Fibroblast of skin of right quadriceps (primary cell): ENCODE measurements at regions not wholly inside any gene's neighbourhood (a gene's known extent, or its start where the extent isn't known, plus 50 kb on each side); places are given as distances from the start of the nearest gene placed in this dataset.
A peak's percentile ranks its signal among the peaks of the same experiment; 100 is the strongest.
"Not testable (repeated sequence)": the region's sequence is repeated elsewhere in the genome, so short reads cannot be mapped to it uniquely, and the experiment has no call there.

Source experiments
- DNase-seq: peaks from one replicate; pipeline ENCODE4 v3.0.0-alpha.2; 2013

DNA sequence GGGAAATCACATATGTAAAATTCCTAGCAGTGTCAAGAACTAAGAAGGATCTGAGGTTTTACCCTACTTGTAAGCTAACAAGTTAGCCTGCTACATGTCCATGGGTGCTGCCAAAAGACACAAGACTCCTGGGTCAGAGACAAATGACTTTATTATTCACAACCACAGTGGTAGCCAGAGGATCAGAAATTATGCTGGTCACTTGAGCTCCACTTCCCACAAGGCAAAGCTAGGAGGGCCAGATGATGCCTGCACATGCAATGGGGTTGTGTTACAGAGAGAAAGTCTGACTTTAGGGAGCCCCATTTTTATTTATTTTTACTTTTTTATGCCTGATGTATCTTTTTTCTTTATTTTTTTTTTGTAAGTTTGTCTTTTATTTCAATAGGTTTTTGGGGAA is 136.8 kb downstream of the S1PR1 start:
- DNase-seq: no peak

DNA sequence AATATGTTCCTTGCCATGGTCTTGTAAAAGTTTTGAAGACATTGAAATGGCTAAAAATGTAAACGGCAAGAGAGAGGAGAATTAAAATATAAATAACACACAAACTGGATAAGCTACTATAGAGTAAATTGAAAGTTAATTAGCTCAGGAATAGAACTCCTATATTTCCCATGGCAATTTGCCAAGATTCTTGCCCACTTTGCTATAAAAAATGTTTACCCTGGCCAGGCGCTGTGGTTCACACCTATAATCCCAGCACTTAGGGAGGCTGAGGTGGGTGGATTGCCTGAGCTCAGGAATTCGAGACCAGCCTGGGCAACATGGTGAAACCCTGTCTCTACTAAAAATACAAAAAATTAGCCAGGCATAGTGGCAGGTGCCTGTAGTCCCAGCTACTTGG is 138.6 kb downstream of the S1PR1 start:
- not testable (repeated sequence) for DNase-seq

DNA sequence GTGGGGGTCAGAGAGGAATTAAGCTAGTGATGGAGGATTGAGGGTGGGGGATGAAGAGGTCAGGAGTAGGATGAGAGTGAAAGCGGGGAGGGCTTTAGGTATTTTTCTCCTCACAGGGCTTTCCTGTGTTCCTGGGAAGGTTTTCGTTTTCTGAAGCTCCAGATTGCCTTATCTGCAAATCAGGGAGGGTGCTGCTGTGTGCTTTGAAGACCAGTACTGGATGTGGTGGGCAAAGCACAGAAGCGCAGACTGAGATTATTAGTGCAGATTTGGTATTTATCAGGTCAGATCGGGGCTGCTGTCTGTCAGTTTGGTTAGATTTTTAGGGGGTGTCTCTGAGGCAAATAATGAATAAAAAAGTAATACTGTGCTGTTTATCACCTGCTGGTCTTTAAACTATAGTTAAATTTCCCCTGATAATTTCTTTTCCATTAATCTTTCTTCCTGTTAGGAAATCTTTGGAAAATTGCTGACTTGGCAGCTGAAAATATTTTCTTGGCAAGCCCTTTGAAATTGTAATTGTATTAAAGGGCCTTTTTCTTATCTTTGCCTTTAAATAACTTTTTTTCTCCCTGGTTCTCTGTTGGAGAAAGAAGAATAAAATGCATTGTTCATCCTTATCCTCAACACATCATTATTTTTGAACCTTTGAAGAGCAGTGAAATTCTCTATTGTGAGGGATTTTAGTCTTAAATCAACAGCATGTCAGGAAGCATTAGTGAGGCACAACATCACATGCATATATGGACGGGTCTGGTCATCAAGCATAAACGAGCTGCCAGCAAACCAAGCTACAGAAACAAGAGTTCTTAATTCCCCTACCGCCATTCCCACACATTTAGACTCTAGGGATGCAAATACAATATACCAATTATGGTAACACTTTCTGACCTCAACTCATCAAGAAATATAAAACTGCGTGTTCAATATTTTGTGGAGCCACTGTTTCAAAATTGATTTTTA is 139.6 kb downstream of the S1PR1 start:
- DNase-seq: no peak

DNA sequence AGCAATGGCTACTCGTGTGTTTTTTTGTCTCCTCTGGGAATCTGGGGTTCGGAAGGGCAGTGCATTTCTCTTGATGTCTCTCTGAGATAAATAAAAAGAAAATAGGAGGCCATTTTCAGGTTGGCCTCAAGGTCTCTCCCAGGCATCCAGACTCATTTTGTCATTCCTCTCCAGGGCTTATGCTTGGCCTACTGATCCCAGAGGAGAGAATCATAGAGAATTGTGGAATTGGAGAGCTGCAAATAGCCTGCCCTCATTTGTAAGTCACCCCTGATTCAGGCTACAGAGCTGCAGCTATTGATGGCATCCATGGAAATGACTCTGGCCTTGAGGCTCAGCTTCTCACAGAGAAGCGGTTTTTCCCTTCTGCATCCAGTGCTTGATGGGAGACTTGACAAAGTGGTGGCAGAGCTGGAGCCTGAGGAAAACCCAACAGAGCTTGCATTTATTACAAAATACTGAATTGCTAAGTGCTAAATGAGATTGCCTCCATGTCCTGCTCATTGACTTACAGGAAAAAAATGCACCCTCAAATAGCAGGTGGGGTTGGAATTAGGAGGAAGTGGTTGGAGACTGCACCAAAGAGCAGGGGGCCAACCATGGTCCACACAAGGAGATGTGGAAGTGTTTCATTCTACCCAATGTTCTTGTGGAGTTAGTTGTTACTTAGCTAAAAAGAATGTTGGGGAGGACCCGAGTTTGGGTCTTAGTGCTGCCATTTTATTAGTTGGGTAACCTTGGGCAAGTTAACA is 140.4 kb downstream of the S1PR1 start:
- DNase-seq: no peak

DNA sequence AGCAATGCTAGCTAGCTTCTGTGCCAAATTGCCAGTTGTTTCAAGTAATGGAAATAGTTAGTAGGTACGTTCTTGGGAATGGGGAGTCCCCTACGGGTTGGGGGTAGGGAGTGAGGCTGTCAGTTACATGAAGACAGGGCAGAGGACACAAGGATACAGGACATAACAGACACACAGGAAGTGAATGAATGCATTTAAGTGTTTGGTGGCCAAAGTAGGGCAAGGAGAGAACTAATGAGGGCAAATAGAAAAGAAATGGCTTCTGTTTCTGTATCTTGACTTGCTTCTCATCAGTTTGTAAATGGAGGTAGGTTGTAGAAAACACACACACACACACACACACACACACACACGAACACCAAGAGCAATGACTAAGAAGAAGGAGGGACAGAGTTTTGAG is 142.2 kb downstream of the S1PR1 start:
- DNase-seq: no peak

DNA sequence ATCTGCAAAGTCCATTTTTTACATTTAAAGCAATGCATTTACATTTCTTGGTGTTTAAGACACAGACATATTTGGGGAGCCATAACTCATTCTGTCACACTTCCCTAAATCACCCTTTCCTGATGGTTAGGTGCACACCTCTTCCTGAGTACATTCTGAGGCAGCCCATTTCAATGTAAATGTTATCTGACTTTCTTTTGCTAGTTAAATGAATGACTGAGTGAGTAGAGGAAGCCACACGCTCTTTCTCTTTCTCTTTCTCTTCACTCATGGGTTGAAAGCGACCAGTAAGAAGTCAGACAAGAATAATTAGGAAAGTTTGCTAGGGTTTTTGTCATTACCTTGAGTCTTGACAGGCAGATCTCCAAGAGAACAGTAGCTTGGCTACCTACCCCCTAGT is 143.1 kb downstream of the S1PR1 start:
- no peak for DNase-seq

DNA sequence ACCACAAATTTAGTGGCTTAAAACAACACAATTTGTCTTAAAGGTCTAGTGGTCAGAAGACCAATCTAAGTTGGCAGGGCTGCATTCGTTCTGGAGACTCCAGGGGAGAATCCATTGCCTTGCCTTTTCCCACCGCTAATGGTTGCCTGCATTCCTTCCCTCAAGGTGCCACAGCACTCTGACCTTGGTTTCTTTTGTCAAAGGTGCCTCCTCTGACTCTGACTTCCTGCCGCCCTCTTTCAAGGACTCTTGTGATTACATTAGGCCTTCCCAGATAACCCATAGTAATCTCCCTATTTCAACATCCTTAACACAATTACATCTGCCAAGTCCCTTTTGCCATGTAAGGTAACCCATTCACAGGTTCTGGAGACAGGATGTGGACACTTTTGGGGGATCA is 145.3 kb downstream of the S1PR1 start:
- no peak for DNase-seq

DNA sequence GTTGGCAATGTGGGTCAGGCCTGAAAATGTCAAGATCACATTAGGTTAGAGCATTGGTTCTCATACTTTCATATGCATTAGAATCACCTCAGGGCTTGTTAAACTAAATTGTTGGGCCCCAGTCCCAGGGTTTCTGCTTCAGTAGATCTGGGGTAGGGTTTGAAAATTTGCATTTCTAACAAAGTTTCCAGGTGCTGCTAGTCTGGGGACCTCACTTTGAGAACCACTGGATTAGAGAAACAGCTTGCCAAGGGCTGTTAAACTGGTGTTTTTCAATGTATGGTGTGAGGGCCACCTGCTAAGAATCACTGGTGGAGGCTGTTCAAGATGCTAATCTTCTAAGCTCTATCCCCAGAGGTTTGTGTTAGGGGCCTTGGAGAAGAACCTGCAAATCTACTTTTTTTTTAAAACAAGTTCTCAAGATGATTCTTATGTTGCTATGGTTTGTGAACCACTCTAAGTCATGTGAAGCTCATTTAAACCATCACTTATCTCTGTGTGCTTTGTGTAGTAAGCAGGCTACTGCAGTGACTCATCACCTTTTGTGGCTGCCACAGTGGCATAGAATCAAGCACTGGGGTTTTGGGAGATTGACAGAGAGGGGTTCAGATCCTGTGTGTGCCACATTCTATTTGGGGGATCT is 152.2 kb downstream of the S1PR1 start:
- no peak for DNase-seq

DNA sequence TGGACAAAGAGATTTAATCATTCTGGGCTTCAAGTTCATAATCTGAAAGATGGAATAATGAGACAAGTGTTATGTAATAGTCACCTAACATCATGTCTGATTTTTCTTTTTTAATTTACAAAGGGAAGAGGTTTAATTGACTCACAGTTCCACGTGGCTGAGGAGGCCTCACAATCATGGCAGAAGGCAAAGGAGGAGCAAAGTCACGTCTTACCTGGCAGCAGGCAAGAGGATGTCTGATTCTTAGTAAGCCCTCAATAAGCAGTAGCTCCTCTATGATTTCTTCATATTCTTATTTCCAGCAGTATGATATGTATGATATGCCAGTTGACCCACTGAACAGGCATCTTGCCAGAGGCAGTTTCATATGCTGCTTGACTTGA is 152.7 kb downstream of the S1PR1 start:
- DNase-seq: no peak

DNA sequence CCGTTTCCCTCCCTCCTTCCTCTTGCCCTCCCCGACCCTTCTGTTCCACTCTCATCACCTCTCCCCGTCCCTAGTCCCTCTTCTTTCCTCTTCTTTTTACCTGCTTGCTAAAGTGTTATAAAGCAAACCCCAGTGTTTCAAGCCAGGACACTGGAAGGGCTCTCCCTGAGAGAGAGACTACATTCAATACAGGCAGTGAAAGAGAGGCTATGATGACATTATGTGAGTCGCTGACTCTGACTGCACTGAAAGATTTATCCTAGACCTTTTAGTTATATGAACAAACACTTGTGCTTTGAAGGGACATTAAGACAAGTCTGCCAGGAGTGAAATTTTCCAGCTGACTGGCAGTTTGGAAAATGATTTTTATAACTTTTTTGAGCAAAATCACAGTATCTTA is 155.7 kb downstream of the S1PR1 start:
- no peak for DNase-seq

DNA sequence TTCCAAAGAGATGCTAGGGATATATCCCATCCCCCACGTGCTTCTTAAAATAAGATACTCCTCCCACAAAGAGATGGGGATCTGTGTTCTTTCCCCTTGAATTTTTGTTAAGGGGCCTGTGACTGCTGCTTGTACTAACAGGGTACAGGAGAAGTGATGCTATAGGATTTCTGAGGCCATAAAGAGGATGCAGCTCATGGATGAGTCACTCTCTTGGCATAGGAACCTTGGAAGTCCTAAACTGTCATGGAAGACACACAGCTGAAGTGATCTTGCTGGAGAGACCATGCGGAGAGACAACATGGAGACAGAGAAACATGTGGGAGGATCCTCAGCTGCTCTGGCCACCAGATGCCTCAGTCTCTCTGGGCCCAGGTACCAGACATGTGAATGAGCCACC is 157.2 kb downstream of the S1PR1 start:
- peak; percentile 26 for DNase-seq

DNA sequence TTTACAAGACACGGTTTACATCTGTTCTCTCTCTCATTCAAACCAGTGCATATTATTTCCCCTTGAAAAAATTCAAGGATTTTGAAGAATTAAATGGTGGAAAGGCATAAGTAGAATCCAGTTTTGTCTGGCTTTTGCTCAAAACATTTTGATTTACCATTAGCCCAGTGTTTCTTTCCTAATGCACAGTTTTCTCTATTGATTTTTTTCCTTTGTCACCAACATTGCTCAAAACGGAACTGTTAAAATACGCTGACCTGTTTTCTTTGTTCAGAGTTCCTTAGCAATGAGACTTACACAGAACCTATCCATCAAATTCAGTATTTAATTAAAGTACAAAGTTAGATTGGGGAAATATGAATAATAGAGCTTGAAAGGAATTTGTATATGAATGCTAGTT is 162.4 kb downstream of the S1PR1 start:
- no peak for DNase-seq

DNA sequence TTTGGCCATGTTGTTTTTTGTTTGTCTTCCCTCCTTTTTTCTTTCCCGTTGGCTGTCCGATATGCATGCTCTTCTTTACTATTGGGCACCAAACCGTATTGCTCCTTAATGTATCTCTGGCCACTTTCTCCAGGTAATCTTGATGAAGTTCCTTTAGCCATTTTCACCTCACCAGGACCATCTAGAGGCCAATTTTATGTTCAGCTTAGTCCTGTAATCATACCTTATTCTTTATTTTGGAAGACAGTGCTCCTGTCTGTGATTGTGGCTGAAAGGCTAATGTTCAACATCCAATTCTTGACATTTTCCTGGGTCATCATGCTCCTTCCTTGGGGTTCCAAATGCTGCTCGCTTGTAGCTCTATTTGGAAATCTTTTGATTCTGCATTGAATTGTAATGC is 169.5 kb downstream of the S1PR1 start:
- DNase-seq: no peak

DNA sequence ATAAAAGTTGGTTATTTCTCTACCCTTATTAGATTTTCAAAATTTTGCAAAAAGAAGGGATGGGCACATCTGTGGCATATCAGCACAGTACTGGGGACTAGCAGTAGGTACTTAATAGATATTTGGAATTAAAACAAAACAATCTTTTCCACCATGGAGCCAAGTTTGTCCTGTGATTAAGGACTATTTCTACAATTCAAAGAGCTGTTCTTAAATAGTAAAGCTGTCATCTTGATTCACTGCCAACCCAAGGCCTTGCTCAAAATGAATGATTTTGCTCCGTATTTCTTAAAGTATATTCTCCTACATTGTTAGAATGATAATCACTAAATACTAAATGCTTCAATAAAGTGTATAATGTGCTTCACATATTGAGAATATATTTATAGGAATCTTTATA is 169.9 kb downstream of the S1PR1 start:
- DNase-seq: no peak

DNA sequence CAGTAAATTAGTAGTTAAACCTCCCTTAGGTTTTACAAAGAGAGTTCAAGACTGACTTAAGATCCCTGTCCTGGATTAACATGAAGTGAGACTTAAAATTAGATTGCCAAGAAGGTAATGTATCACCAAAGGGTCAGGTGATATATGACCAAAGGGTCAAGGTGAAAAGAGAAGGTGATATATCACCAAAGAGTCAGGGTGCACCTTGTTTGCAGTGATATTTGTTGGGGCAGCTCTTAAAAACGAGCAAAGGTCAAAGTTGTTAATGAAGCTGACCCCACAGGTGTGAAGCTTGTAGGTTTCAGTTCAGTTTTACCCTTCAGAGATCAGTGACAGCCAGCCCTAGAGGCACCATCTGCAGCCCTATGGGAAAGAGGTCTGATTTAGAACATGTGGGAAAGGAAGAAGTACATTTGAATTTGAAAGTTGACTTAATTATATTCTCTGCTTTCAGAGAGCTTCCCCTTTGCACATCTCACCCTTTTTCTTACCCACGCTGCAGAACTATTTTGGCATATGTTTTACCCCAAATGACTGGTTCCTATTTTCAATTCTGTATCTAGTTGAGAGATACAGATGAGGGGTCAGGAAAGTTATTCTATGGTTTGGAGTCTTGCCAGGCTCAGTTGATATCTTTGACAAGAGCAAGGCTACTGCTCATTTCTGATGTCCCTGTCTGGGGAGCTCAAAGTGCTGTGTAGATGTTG is 170.8 kb downstream of the S1PR1 start:
- no peak for DNase-seq

DNA sequence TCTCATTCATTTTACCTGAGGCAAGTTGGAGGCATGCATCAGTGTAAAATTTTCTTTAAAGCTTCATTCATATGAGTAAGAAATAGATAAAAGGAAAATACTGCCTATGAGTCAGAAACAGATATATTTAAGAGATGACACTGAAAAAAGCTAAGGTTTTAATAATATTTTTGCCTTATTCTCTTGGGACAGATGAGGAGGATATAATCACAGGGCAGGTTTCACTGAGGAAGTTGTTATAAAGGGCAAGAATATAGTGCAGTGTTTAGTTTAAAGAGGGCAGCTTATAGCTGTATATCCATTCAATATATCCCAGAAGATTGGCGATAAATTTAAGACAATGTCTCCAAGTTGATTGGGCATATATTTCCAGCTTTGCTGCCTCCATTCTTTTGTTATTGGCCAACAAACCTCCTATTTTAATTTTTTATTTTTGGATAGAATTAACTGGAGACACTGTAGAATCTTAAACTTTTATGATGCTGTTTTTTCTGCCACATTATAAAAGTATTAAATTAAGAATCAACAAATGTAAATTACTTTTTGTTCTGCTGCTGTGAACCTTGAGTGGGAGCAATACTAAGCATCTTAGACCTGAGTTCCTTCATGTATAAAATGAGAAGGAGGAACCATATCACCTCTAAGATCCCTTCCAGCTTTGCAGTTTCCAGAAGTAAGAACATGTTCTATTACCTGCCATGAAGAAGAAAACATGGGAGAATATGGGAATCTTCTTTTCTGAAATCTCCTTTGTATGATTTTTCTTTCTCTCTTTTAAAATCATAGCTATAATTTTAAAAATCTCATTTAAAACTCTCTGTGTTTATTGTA is 171.6 kb downstream of the S1PR1 start:
- no peak for DNase-seq

DNA sequence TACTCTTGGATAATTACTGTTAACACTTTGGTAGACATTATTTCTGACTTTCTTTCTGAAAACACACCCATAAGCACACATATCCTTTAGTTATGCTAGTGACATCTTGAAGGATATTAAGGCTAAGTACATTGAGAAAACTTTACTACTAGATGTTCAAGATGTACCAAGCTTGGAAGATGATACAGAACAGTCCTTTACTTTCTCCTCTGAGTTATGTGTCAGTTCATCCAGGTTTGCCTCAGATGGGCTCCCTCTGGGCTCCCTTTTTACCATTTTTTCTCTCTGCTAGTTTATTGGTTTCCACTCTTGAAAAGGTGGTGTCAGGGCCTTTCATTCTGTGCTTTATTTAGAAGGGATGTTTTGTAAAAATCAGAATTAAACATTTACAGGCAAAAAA is 172.3 kb downstream of the S1PR1 start:
- no peak for DNase-seq

DNA sequence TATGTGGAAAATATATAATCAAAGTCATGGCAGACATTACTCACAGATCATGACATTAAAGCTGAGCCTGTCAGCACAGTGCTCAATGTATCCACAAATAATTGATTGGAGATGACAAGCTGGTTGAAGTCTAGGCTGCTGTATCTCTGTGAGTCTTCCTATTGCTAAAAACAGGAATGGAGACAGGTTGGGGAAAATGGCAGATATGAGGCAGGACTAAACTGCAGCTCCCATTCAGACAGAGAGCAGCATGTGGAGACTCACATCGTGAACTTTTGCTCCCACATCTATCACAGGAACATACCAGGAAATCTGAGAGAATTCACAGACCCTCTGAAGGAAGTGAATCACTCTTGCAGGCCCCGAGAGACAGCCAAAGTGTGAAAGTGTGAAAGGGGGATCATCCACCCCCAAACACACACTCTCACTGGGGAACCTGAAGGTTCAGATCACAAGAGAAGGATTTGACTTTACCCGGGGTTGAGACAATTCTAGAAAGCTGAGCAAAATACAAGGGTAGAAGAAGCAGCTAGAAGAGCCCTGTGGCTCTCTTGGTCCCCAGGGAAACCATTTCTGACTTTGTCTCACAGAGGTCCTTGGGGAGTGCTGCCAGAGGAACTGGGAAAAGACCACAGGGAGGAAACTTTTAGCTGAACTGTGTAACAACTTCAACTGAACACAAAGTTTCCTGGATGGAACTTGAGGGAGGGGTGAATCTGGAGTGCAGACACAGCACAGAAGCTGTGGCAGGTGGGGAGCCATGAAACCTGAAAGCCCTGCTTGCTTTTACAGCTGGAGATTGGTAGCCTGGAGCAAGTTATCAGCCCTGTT is 173.4 kb downstream of the S1PR1 start:
- peak; percentile 1 for DNase-seq

DNA sequence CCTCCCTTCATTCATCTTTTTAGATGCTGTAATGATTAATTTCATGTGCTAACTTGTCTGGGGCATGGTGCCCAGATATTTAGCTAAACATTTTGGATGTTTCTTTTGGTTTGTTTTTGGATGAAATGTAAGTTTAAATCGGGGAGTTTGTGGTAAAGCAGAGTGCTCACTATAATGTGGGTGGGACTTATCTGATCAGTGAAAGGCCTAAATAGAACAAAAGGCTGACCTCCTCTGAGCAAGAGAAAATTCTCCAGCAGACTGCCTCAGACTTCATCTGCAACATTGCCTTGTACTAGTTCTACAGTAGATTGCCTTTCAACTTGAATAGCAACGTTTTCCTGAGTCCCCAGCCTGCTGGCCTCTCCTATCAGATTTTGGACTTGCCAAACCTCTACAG is 183.6 kb downstream of the S1PR1 start:
- DNase-seq: no peak

DNA sequence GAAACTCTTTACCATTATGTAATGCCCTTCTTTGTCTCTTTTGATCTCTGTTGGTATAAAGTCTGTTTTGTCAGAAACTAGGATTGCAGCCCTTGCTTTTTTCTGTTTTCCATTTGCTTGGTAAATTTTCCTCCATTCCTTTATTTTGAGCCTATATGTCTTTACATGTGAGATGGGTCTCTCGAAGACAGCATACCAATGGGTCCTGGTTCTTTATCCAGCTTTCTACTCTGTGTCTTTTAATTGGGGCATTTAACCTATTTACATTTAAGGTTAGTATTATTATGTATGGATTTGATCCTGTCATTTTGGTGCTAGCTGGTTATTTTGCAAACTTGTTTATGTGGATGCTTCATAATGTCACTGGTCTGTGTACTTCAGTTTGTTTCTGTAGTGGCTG is 191.3 kb downstream of the S1PR1 start:
- DNase-seq: not testable (repeated sequence)

DNA sequence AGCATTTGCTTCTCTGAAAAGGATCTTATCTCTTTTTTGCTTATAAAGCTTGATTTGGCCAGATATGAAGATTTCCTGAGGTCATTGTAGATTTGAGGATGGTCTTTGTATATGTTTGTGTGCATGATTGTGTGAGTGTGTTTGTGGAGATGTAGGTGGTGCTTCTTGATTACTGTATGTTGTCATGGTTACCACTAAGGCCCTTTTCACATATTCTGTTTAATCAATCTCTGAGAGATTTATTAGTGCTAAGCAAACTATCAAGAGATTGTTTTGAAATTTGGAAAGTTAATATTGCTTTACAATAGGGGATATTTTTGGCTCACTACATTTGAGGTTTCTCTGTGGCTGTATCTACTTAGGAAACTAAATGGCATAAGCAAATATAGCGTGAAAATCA is 191.7 kb downstream of the S1PR1 start:
- no peak for DNase-seq
